Umbilical cord (tissue), 1 donor: ENCODE measurements at regions not wholly inside any gene's neighbourhood (a gene's known extent, or its start where the extent isn't known, plus 50 kb on each side); places are given as distances from the start of the nearest gene placed in this dataset.
"Not testable (repeated sequence)": the region's sequence is repeated elsewhere in the genome, so short reads cannot be mapped to it uniquely, and the experiment has no call there.

Source experiments
- DNase-seq: peaks from one replicate; pipeline ENCODE4 v3.0.0-alpha.2; 2015; ENCODE audit warnings: low spot score

DNA sequence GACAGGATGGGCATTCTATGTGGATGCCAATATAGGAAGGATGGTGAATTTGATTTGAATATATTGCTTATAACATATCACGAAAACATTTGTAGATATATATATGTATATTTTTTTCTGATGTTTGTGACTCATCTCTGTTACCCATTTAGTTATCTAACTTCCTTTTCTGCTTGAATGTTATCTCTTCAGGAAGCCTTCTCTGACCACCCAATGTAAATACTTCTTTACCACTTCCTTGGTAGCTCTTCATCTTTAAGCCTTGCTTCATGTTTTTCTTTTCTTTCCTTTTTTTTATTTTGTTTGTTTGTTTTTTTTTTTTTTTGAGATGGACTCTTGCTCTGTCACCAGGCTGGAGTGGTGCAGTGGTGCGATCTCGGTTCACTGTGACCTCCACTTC lies 260.5 kb upstream of the EPHA7 start:
- no peak for DNase-seq

DNA sequence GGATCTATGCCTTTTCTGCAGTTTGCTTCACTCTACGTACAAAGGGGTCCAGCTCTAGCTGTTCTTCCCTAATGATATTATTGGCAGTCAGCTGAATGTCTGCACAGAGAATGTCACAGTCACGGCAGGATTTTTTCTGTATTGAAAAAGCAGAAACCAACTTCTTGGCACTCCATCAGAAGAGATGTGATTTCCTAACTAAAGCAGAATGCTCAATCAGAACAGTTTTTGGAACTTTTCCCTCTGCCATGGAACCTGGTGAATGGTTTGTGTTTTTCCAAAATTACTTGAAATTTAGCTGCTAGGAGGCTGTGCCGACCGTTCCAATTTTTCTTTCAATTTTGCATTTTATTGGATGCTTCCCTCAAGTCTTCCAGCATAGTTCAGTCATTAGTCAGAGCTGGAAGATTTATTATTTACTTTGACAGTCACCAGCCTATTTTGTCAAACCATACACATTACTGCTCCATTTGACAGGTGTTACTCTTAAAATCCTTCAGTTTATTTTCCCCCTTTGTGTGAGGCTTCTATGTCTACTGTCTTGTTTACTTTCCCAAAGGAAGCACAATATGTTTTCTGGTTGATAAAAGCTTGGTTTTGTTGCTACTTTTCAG lies 259.6 kb upstream of the EPHA7 start:
- peak; percentile 11 for DNase-seq

DNA sequence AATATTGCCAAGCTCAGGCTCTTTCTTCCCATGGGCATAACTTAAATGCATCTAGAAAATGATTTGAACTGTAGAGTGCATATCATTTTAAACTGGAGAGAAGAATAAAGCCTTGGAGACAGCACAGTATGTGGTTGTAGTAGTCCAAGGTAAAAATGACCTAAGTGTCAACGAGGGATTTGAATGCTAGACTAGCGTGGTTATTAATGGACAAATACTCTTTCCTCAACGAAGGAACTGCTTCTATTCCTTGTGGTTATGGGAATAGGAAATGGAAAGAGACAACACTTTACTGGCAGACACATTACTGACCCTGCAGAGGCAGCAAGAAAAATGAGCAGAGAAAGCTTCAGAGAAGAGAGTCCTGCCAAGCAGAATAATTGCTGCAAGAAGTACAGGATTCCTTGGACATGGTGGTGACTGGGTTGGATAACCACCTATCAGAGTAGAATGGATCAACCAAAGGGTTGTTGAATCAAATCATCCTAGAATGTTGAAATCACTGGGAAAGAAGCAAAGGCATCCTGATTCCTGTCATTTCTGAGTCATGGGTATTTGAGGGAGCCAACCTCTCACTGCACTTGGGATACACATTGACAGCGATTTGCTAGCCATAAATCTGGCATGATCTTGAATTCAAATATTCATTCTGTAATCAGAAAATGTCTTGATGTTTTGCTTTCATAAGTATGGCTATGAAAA lies 258.1 kb upstream of the EPHA7 start:
- no peak for DNase-seq

DNA sequence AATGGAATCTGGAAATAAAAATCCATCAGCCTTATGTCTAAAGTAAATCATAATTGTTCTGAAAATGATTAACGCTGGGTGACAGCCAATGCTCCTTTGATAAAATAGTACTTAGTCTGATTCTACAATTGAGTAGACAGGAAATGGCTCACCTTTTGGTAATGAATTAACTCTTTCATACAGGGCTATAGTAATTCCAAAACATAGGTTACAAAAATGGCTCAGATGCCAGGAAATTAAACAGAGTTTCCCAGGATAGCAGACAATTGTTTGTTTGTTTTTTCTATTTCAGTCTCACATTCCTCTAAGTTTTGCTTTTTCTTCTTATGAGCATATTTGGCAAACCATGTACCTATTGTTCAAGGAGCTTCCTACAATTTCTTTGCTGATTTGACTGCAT lies 257.2 kb upstream of the EPHA7 start:
- DNase-seq, result no peak

GRCh38 chr6:93675856-93676417 lies 256.6 kb upstream of the EPHA7 start:
- no peak for DNase-seq

DNA sequence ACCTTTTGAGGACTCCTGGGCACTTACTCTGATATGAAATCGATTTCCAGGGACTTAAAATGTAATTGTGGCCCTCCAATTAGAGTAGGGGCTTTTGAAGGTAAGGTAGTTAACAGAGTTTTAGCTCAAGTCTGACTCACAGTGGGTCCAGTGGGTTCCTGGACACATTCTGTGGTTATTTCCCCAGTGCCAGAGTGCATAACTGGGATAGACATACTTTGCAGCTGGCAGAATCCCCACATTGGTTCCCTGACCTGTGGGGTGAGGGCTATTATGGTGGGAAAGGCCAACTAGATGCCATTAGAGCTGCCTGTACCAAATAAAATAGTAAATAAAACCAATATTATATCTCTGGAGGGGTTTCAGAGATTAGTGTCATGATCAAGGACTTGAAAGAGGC lies 243.8 kb upstream of the EPHA7 start:
- DNase-seq, result no peak

GRCh38 chr6:93654548-93654947 lies 235.2 kb upstream of the EPHA7 start:
- no peak for DNase-seq

DNA sequence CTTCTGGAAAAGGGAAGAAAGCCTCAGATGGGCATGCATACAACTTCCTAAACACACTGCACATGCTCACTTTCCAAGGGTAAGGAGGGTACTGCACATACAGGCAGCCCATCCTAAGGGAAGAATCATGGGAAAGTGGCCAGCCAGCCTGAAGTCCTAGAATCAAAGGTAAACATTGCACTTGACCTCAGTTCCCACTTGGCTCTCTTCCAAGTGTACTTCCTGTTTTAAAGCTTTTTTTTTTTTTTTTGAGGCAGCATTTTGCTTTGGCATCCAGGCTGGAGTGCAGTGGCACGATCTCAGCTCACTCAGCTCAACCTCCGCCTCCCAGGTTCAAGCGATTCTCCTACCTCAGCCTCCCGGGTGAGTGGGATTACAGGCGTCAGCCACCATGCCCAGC lies 225.3 kb upstream of the EPHA7 start:
- no peak for DNase-seq

- DNase-seq, result no peak
Measured at GRCh38 chr6:93639126-93639525, 219.8 kb upstream of the EPHA7 start.

GRCh38 chr6:93636987-93637664 lies 217.8 kb upstream of the EPHA7 start:
- not testable (repeated sequence) for DNase-seq

DNA sequence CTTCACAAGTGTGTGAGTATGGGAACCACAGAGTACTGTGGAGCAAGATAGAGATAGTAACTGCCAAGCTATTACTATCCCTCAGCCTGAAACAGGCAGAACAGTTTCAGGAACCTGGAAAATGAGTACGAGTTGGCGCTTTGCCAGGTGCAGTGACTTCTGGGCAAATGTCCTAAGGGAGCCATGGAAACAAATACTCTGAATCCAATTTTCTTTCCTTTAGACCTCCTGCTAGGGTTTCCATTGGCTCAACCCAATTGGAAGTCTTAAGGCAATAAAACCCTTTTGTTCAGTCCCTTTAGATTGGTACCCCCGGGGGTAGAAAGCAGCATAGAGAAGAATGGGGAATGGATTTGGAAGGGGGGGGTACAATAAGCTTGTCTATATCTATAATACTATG lies 205.0 kb upstream of the EPHA7 start:
- DNase-seq, result no peak

DNA sequence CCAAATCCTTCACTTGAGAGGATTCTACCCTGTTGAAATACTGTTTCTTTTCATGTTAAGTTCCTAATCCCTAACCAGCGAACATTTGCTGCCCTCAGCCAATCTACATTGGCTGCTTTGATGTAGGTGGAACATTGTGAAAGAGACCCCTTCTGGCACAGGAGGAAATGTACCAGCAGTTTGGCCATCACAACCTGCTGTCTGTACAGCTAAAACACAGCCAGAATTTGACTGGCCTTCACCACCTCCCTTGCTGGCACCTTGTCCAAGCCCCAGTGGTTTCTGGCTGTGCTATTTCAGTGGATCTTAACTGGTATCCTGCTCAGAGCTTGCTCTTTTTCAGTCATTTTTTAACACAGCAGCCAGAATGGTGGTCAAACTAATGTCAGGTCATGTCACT lies 202.1 kb upstream of the EPHA7 start:
- DNase-seq, result no peak

DNA sequence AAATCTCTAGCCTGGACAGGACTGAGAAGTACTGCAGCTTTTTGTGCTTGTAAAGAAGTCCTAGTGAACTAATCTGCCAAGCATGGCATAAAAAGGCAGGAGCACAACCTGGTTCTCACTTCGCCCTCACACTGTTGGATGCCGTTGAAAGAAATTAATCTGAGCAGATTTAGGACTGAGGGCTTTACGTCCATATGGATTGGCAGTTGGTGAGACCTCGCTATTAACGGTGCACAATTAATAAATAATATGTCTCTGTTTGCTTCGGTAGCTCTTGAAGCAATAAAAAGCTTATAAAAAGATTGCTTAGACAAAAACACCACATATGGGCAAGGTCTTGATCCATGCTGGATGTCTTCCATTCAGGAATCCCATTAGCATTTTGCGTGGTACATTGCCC lies 185.6 kb upstream of the EPHA7 start:
- peak; percentile 38 for DNase-seq

- DNase-seq, result no peak
Measured at GRCh38 chr6:93592417-93592816, 173.1 kb upstream of the EPHA7 start.

GRCh38 chr6:93586306-93586705 lies 166.9 kb upstream of the EPHA7 start:
- DNase-seq, result no peak

GRCh38 chr6:93584300-93584699 lies 164.9 kb upstream of the EPHA7 start:
- no peak for DNase-seq

DNA sequence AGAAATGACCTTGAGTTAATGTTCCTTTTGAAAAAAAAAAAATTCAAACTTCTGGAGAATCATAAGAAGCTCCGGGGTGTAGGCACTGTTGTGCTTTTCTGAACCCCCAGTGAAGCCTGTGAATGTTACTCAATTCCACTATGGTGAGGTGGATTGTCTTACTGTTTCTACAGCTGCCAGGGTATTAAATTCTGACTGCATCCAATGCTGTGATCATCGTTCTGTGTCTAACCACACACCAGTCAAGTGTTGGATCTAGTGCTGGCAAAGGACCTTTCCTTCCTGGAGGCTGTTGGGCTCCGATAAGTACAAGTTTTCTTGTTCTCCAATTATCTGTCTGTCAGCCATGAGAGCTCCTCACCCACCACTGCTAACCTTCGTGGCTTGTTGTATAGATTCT lies 162.0 kb upstream of the EPHA7 start:
- no peak for DNase-seq

GRCh38 chr6:93580446-93580845 lies 161.1 kb upstream of the EPHA7 start:
- no peak for DNase-seq

- peak; percentile 26 for DNase-seq
Measured at GRCh38 chr6:93575495-93576267, 156.3 kb upstream of the EPHA7 start.

- no peak for DNase-seq
Measured at GRCh38 chr6:93574299-93574698, 154.9 kb upstream of the EPHA7 start.

DNA sequence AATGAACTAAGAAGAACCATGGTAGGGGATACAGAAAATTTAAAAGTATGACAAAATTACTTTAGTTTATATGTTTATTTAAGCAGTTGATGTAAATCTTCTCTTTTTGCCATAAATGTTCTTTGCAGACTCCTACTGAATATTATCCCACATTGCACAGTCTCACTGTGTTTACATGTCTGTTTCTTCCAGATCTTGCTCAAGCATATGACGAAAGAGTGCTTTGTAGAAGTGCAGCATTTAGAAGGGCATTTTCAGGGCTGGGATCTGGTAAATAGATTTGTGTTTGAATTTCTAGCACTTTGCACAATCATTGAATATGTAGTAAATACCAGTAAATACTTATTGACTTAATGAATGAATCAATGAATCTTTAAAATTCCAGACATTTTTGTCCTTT lies 152.0 kb upstream of the EPHA7 start:
- DNase-seq, result peak; percentile 50

DNA sequence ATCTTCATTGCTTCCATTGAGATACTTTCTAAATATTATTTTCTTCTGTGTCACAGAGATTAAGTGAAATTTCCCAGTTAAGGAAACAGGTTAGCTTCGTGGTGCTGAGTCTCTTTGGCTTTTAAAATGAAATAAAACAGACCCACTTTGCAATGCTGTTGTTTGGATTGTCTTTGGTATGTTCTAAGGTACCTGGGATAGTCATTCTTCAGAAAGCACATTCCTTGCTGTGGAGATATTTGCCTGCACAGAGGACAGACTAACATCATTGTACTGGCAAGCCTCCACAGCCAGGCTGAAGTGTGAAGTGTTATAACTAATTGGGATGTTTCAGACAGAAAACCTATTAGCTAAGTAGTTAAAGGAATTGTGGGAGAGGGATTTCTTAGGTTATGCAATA lies 148.8 kb upstream of the EPHA7 start:
- no peak for DNase-seq
